Stimulated activated naive CD4-positive, alpha-beta T cell (primary cell): ENCODE measurements at regions not wholly inside any gene's neighbourhood (a gene's known extent, or its start where the extent isn't known, plus 50 kb on each side); places are given as distances from the start of the nearest gene placed in this dataset.
"Not testable (repeated sequence)": the region's sequence is repeated elsewhere in the genome, so short reads cannot be mapped to it uniquely, and the experiment has no call there.

ENCODE experiments used
- DNase-seq, 6 experiments: peaks; one replicate each; lab custom pipeline; 2025; lab: John Stamatoyannopoulos, UW

- not testable (repeated sequence) for DNase-seq
Measured at GRCh38 chr19:14283813-14284520, 78.0 kb upstream of the ADGRL1 start.

- not testable (repeated sequence) for DNase-seq
Measured at GRCh38 chr19:14279270-14279669, 73.3 kb upstream of the ADGRL1 start.

GRCh38 chr19:14277608-14278007 is 71.6 kb upstream of the ADGRL1 start:
- no peak for DNase-seq

GRCh38 chr19:14275823-14276222 is 69.9 kb upstream of the ADGRL1 start:
- not testable (repeated sequence) for DNase-seq

- no peak for DNase-seq
Measured at GRCh38 chr19:14272623-14273022, 66.7 kb upstream of the ADGRL1 start.

GRCh38 chr19:14271840-14272239 is 65.9 kb upstream of the ADGRL1 start:
- no peak for DNase-seq

GRCh38 chr19:14270557-14270956 is 64.6 kb upstream of the ADGRL1 start:
- DNase-seq, result not testable (repeated sequence)

GRCh38 chr19:14267224-14267741 is 61.3 kb upstream of the ADGRL1 start:
- DNase-seq, result no peak

GRCh38 chr19:14266208-14266607 is 60.2 kb upstream of the ADGRL1 start:
- DNase-seq, result not testable (repeated sequence)

- DNase-seq, result no peak
Measured at GRCh38 chr19:14265290-14266036, 59.5 kb upstream of the ADGRL1 start.

GRCh38 chr19:14255902-14256649 is 50.1 kb upstream of the ADGRL1 start:
- DNase-seq, result not testable (repeated sequence)
